IPS-18c (cell line): ENCODE measurements at regions not wholly inside any gene's neighbourhood (a gene's known extent, or its start where the extent isn't known, plus 50 kb on each side); places are given as distances from the start of the nearest gene placed in this dataset.
"Not testable (repeated sequence)": the region's sequence is repeated elsewhere in the genome, so short reads cannot be mapped to it uniquely, and the experiment has no call there.

Experiments
- H3K4me3 ChIP-seq: 2 replicates; pipeline ENCODE4 v1.7.0; 2013; ENCODE audit warnings: low read depth, mild to moderate bottlenecking, low read length, moderate library complexity; ENCODE audit not compliant: insufficient read depth
- H3K9me3 ChIP-seq: one replicate; pipeline ENCODE4 v1.6.1; 2013; ENCODE audit warnings: mild to moderate bottlenecking, low read length, moderate library complexity; ENCODE audit not compliant: control insufficient read depth, insufficient read depth

DNA sequence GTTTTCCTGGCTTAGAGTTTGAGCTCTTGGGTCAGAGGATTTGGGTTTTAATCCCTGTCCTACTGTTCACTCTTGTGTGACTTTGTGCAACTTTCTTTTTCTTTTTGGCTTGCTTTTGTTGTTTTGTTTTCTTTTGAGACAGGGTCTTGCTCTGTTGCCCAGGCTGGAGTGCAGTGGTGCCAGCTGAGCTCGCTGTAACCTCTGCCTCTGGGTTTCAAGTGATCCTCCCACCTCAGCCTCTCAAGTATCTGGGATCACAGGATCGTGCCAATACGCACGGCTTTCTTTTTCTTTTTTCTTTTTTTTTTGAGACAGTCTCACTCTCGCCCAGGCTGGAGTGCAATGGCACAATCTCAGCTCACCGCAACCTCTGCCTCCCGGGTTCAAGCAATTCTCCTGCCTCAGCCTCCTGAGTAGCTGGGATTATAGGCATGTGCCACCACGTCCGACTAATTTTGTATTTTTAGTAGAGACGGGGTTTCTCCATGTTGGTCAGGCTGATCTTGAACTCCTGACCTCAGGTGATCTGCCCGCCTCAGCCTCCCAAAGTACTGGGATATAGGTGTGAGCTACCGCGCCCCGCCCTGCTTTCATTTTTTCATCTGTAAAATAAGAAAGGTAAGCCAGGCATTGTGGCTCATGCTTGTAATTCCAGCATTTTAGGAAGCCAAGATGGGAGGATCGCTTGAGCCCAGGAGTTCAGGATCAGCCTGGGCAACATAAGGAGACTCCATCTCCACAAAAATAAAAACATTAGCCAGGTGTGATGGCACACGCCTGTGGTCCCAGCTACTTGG, 76.1 kb upstream of the ZNF217 start:
- H3K9me3 ChIP-seq, H3K4me3 ChIP-seq: not testable (repeated sequence)

DNA sequence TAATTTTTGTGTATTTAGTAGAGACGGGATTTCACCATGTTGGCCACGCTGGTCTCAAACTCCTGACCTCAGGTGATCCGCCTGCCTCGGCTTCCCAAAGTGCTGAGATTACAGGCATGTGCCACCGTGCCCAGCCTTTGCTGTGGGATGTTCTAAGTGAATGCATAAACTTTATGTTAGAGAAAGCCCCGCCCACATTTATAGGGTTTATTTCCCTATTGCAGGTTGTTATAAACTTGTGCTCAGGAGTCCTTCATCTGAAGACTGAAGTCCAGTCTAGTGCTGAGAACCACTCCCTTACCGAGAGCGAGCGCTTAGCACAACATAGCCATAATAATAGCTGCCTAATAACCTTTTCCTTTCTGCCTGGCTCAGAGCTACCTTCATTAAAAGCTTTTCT, 75.4 kb upstream of the ZNF217 start:
- Histone ChIP-seq H3K4me3 (no peak overlapping the region), H3K9me3 (no peaks in the 10 kb centered on the region)

DNA sequence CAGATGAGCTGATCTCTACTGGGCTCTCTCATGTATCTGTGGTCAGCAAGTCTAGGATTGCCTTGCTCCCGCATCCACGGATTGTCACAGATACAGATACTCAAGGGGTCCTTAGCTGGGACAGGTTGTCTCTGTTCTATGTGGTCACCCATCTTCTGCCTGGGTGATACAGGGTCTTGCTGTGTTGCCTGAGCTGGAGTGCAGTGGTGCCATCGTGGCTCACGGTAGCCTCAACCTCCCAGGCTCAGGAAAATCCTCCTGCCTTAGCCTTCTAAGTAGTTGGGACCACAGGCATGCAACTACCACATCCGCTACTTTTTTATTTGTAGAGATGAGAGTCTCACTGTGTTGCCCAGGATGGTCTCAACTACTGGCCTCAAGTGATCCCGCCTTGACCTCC, 72.5 kb upstream of the ZNF217 start:
- Histone ChIP-seq H3K9me3 (no peaks in the 10 kb centered on the region), H3K4me3 (no peak overlapping the region)

DNA sequence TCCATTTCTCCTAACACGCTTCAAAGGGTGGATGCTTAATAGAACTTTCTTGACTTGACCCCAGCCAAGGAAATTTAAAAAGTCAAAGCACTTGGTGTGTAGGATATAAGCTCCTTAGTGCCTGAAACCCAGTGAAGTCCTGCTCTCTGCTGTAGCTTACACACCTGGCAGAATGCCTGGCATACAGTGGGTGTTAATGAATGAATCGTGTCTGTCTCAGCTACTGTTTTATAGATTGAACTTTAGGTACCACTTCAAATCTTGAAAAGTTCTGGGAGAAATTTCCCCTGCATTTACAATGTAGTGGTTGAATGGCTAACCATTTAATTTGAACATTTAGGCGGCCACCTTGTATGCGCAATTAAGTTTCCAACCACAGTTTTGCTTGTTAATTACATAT, 70.5 kb upstream of the ZNF217 start:
- no peak overlapping the region for H3K4me3 ChIP-seq
- H3K9me3 ChIP-seq, result no peaks in the 10 kb centered on the region

DNA sequence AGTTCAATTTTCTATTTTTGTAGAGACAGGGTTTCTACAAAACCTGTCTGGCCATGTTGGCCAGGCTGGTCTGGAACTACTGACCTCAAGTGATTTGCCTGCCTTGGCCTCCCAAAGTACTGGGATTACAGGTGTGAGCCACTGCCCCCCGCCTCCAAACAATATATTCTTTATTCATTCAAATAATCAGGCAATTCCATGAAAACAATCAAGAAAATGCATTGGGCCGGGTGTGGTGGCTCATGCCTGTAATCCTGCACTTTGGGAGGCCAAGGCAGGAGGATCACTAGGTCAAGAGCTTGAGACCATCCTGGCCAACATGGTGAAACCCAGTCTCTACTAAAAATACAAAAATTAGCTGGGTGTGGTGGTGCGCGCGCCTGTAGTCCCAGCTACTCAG, 69.9 kb upstream of the ZNF217 start:
- H3K9me3 ChIP-seq, H3K4me3 ChIP-seq: not testable (repeated sequence)

DNA sequence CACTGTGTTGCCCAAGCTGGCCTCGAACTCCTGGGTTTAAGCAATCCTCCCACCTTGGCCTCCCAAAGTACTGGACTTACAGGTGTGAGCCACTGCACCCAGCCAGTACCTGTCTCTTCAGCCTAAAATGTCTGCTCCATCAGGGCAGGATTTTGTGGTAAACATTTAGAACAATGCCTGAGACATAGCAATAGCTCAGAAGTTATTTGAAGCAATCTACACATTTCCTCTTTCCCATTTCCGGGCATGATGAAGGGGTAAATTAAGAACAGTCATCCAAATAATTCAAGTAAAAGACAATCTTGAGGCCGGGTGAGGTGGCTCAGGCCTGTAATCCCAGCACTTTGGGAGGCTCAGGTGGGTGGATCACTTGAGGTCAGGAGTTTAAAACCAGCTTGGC, 69.0 kb upstream of the ZNF217 start:
- Histone ChIP-seq H3K9me3 (no peaks in the 10 kb centered on the region), H3K4me3 (no peak overlapping the region)

DNA sequence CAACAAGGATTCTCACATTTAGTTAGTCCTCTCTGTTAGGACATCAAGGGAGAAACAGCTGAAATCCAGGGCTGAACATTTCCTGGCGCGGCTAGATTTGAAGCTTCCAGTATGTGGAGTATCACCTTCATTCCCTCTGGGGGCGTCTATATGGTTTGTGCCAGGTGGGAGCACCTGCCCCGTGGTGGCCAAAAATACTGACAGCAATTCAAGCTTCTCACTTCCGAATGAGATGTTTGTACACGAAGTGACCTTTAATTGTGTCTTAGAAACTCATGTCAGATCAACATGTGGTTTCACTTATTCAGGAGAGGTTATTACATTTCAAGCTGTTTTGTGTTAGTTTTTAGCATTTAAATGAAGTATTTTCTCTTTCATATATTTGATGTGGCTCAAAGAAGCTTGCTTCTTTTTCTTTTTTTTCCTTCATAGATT, 67.3 kb upstream of the ZNF217 start:
- no peak overlapping the region for H3K4me3 ChIP-seq

DNA sequence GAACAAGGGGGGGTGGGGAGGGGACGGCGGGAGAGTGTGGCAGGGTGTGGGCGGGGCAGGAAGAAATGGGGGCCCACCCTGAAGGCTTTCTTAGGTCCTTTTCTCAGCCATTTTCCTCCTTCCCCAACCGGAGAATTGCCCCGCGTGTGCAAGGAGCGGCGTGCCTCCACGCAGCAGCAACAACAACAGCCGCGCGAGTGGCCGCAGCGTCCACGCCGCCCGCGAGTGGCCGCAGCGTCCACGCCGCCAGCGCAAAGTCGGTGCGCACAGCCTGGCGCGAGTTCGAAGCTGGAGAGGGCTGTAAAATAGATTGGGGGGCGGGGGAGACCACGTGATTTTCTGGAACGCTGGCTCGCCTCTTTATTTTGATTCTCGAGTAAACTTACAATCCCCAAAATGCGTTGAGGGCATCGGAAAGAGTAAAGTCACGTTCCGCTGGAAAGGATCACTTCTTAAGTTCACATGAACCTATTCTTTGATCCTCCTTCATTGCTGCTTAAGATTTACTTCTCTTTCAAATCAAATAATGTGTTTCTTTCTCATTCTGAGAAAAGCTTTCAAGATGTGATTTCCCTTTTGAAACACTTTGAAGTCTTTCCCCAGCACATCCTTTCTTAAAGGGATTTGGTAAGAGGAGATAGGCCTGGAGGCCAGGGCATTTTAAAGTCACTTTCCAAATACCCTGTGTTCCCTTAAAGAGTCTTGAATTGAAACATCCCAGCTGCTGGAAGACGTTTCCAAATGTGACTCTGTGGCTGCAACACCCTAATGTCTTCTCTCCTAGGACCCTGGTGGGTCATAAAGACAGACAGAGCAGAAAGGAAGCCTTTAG, 66.7 kb upstream of the ZNF217 start:
- Histone ChIP-seq H3K9me3 (no peaks in the 10 kb centered on the region), H3K4me3 (peak overlapping the region; percentile 31; the same call in 1 of the 2 replicates)

More for the DNA sequence above, 67.3 kb upstream of the ZNF217 start:
- no peaks in the 10 kb centered on the region for H3K9me3 ChIP-seq

DNA sequence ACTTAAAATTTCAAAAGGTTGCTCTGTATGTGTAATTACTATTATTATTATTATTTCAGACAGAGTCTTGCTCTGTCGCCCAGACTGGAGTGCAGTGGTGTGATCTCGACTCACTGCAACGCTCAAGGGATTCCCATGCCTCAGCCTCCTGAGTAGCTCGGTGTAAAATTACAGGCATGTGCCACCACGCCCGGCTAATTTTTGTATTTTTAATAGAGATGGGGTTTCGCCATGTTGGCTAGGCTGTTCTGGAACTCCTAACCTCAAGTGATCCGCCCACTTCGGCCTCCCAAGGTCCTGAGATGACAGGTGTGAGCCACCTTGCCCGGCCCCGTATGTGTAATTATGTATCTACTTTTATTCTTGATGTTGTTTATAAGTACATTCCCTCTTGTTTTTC, 65.3 kb upstream of the ZNF217 start:
- Histone ChIP-seq H3K4me3 (no peak overlapping the region), H3K9me3 (no peaks in the 10 kb centered on the region)

DNA sequence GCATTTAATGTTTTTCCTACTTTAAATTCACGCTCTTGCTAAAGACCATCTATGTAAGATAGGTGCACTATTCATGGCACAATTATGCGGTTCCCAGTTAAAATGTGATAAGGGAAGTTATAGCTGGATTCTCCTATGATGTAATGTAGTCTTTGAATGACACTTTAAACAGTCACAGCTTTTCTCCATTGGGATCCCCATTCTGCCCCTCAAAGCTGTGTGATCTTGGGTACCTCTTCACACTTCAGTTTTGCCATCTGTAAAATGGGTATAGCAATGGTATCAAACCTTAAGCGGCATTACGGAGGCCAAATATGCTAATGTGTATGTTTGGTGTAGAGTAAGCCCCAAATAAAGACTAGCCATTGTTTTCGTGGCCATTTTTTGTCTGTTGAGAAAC, 64.7 kb upstream of the ZNF217 start:
- no peak overlapping the region for H3K4me3 ChIP-seq
- no peaks in the 10 kb centered on the region for H3K9me3 ChIP-seq

DNA sequence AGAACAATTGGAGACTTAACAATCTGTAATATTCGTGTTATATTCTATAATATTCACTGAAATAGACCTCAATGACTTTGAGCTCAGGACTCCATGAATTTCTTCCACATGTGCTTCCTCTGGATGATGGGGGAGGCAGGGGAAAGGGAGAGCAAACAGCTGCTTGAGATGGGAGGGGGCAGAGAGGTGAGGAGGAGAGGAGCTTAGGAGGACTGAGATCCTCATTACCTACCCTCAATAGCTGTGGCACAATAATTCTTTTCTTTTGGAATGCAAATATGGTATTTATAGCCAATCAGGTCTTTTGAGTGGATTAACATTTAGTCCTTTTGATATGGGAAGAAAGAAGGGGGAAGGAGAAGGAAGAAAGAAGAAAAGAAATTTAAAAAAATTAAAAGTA, 64.1 kb upstream of the ZNF217 start:
- H3K9me3 ChIP-seq, result no peaks in the 10 kb centered on the region

DNA sequence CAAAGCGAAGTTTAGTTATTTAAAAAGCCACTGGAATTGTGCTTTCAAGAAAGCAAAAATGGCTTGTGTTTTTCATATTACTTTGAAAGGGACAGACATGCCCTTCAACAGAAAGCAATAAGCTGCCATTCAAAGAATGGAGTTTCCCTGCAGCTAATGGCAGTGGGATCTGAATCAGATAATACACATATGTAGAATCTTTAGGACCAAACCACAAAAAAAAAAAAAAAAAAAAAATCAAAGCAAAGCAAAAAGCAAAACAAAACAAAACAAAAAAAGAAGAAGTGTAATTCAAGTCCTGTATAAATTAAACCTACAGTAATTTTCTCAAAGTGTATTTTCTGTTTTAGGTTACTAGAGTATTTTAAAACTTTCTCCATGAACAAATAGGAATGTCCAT, 63.6 kb upstream of the ZNF217 start:
- H3K4me3 ChIP-seq, result no peak overlapping the region

More for the DNA sequence above, 64.1 kb upstream of the ZNF217 start:
- no peak overlapping the region for H3K4me3 ChIP-seq

DNA sequence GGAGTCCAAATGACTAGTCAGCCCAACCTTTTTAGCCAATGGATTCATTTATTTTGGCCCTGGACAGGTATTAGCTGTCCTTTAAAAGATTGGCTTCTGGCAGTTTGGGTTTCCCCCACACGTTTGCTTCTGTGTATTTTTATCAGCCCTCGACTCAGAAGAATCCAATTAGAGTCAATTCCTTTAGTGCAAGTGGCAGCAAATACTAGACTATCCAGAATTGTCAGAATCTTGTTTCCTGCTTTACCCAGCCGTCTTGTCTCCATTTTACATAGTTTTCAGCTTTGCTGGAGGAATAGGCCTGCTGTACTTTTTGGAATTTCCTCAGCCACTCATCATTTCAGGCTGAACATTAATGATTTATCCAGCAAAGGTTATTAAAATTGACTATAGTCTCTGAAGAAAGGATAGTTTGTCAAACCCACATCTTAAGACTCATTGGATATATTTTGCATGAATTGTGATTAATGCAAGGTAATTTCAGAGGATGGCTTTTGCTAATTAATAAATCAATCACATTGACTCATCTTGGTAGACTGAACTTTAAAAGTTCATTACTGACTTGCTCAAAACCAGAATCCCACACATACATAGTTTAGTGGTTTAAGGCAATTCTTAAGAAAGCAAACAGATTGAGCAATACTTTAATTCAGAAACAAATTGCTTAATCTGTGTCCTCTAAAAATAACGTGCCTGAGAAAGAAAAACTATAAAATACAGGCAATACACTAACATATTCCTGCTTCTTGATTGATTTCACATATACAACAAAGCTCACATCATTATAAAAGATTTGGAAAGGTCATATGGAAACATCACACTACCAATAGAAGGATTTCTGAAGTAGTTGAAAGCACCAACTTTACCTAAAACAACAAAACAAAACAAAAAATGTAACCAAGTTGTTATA, 62.9 kb upstream of the ZNF217 start:
- no peak overlapping the region for H3K4me3 ChIP-seq

More for the DNA sequence above, 63.6 kb upstream of the ZNF217 start:
- no peaks in the 10 kb centered on the region for H3K9me3 ChIP-seq

DNA sequence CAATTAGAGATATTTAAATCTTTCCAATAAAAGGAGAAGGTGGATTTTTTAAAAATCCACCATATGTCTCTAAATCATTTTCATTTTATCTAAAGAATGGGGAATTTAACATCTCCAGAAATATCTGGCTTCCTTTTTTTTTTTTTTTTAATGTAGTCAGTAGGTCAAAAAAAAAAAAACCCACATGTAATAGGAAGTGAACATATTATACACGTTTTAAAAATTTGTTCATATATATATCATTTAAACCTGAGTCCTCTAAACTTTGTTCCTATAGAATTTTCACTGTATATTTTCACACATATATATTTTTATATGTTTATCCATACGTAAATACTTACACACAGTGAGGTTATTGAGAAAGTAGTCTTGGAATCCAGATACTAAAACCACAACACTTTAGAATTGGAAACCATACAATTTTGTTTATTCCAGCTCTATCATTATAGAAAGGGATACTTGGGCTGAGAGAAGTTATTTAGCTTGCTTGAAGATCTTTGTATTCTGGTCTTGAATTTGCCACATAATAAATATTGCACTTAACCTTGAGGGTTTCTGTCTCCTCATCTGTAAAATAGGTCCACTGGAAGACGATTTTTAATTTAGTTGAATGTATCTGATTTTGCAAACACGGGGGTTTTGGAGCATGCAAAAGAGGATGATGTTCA, 62.1 kb upstream of the ZNF217 start:
- H3K4me3 ChIP-seq, result no peak overlapping the region

More for the DNA sequence above, 62.9 kb upstream of the ZNF217 start:
- no peaks in the 10 kb centered on the region for H3K9me3 ChIP-seq

DNA sequence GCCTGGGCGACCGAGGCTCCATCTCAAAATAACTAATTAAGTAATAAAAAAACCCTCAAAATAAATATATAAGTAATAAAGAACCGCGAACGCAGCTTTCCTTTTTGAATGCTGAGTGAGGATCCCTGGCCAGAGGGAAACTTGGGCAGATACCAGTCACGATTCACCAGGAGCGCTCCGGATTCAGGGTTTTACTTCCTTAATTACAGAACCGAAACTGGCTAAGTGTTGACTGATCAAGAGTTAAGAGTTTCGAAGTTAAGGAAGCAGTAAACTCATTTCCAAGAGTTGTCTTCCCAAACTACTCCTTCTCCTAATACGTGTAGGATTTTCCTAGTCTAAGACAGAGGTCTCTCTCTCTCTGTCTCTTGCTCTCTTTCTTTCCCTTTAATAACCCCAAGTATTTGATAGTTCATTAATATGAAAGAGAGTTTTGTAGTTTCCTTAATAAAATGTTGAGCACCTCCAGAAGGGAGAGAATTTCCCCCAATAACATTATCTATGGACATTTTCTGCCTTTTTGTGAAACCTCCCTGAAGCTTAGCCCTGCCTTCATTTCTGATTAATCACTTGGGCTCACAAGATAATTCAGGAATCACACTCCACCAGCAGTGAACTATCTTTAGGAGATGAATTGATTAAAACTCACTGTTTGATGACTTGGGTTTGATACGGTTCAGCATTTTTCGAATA, 61.4 kb upstream of the ZNF217 start:
- H3K9me3 ChIP-seq, result no peaks in the 10 kb centered on the region
- H3K4me3 ChIP-seq, result no peak overlapping the region

More for the DNA sequence above, 62.1 kb upstream of the ZNF217 start:
- no peaks in the 10 kb centered on the region for H3K9me3 ChIP-seq

DNA sequence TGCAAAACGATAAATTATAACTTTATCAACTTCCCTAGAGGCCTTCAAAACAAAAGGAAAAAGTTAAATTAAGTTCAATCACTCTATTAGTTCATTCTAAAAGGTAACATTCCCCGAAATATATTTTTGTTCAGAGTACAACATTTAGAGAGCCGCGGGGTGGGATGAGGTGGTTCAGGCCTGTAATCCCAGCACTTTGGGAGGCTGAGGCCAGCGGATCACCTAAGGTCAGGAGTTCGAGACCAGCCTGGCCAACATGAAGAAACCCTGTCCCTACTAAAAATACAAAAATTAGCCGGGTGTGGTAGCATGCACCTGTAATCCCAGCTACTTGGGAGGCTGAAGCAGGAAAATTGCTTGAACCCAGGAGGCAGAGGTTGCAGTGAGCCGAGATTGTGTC, 60.9 kb upstream of the ZNF217 start:
- H3K4me3 ChIP-seq, H3K9me3 ChIP-seq: not testable (repeated sequence)
